H1 (cell line): ENCODE measurements at regions not wholly inside any gene's neighbourhood (a gene's known extent, or its start where the extent isn't known, plus 50 kb on each side); places are given as distances from the start of the nearest gene placed in this dataset.

ENCODE experiments used
- CTCF ChIA-PET: fragments of 300-600 bp; sonication (Branson Sonifier 250); formaldehyde crosslinking; loops from one replicate; lab custom pipeline; 2021; ENCODE audit not compliant: partially characterized antibody; lab: Charles Lee
- POLR2A ChIA-PET: fragments of 300-600 bp; sonication (Branson Sonifier 250); formaldehyde crosslinking; loops from one replicate; lab custom pipeline; 2021; ENCODE audit warnings: inconsistent platforms; ENCODE audit not compliant: partially characterized antibody; lab: Charles Lee
- DNase-seq, 2 experiments: peaks; one replicate each; pipeline versions ENCODE4 v3.0.0 to v3.0.0-alpha.2; 2010 to 2022; ENCODE audit warnings: low spot score in 2 of 2, low read depth in 1 of 2, mixed read lengths in 1 of 2
- FAIRE-seq: peaks from 2 replicates; lab custom pipeline; 2011; peaks lifted over from hg19 to GRCh38; lab: Jason Lieb, UNC
- H2AFZ ChIP-seq: 2 replicates; pipeline ENCODE4 v1.8.1; 2012; ENCODE audit warnings: low read length, inconsistent platforms
- H2AK5ac ChIP-seq: 2 replicates; pipeline ENCODE4 v1.6.1; 2013; ENCODE audit warnings: low read depth, low read length
- H2BK120ac ChIP-seq: replicated peaks from 2 replicates; pipeline ENCODE3; 2013; ENCODE audit warnings: low read depth, low read length, inconsistent platforms
- H2BK12ac ChIP-seq: 2 replicates; pipeline ENCODE4 v1.6.1; 2013; ENCODE audit warnings: low read depth, low read length
- H2BK15ac ChIP-seq: 2 replicates; pipeline ENCODE4 v1.6.1; 2013; ENCODE audit warnings: low read length
- H2BK20ac ChIP-seq: 2 replicates; pipeline ENCODE4 v1.6.1; 2013; ENCODE audit warnings: low read length
- H2BK5ac ChIP-seq: 2 replicates; pipeline ENCODE4 v1.6.1; 2013; ENCODE audit warnings: low read depth, low read length
- H3K14ac ChIP-seq: 2 replicates; pipeline ENCODE4 v1.6.1; 2013; ENCODE audit warnings: inconsistent platforms; ENCODE audit not compliant: insufficient read length
- H3K18ac ChIP-seq: 2 replicates; pipeline ENCODE4 v1.6.1; 2013; ENCODE audit warnings: low read length; ENCODE audit errors: extremely low read depth
- H3K23ac ChIP-seq: 2 replicates; pipeline ENCODE4 v1.6.1; 2013; ENCODE audit warnings: inconsistent platforms; ENCODE audit not compliant: insufficient read length
- H3K23me2 ChIP-seq: 2 replicates; pipeline ENCODE4 v1.6.1; 2013; ENCODE audit warnings: low read depth, low read length
- H3K27ac ChIP-seq: 2 replicates; pipeline ENCODE4 v1.6.1; 2011; ENCODE audit warnings: low read depth, low read length, inconsistent platforms
- H3K27me3 ChIP-seq, 4 experiments: replicated peaks in 1 of 4; 1 replicate in 1 of 4; 2 replicates in 3 of 4; pipeline versions ENCODE4 v1.6.1 to v1.8.1; 2011 to 2013; ENCODE audit warnings: low read length in 3 of 4, mild to moderate bottlenecking in 3 of 4, inconsistent platforms in 2 of 4, mixed read lengths in 2 of 4, moderate library complexity in 1 of 4; ENCODE audit not compliant: control insufficient read depth in 3 of 4, insufficient read depth in 3 of 4; ENCODE audit errors: extremely low read depth in 1 of 4
- H3K36me3 ChIP-seq, 4 experiments: 2 replicates each; pipeline versions ENCODE4 v1.6.1 to v1.8.1; 2011 to 2013; ENCODE audit warnings: mild to moderate bottlenecking in 4 of 4, low read length in 3 of 4, moderate library complexity in 2 of 4, control low read depth in 1 of 4, inconsistent platforms in 1 of 4; ENCODE audit not compliant: insufficient read depth in 4 of 4, control insufficient read depth in 2 of 4
- H3K4ac ChIP-seq: replicated peaks from 2 replicates; pipeline ENCODE3; 2013; ENCODE audit warnings: low read length, low read depth, mixed read lengths, inconsistent platforms; ENCODE audit not compliant: insufficient read length
- H3K4me1 ChIP-seq, 4 experiments: replicated peaks in 1 of 4; 1 replicate in 1 of 4; 2 replicates in 3 of 4; pipeline versions ENCODE4 v1.6.1 to v1.8.1; 2011 to 2013; ENCODE audit warnings: low read length in 3 of 4, inconsistent platforms in 2 of 4, mixed read lengths in 1 of 4; ENCODE audit not compliant: insufficient read depth in 4 of 4, control insufficient read depth in 3 of 4
- H3K4me2 ChIP-seq, 2 experiments: 2 replicates each; pipeline versions ENCODE4 v1.6.1 to v1.8.1; 2011 to 2013; ENCODE audit warnings: low read depth in 2 of 2, low read length in 2 of 2, control low read depth in 1 of 2, inconsistent platforms in 1 of 2, mild to moderate bottlenecking in 1 of 2; ENCODE audit not compliant: insufficient read depth in 1 of 2
- H3K4me3 ChIP-seq, 4 experiments: fragments of 200-600, 300-600 bp in 1 of 4; sonication (generic), shearing (Covaris generic), sonication (Bioruptor Twin) in 1 of 4; 2 replicates each; pipeline versions ENCODE4 v1.5.1 to v1.8.1; 2011 to 2016; ENCODE audit warnings: low read length in 4 of 4, low read depth in 3 of 4, control low read depth in 2 of 4, inconsistent platforms in 2 of 4, mild to moderate bottlenecking in 2 of 4, mixed read lengths in 1 of 4, moderate library complexity in 1 of 4; ENCODE audit not compliant: insufficient read depth in 2 of 4; ENCODE audit errors: extremely low read depth in 1 of 4
- H3K56ac ChIP-seq: replicated peaks from 2 replicates; pipeline ENCODE3; 2013; ENCODE audit warnings: low read depth, mild to moderate bottlenecking, mixed read lengths, low read length, inconsistent platforms; ENCODE audit not compliant: insufficient read length
- H3K79me1 ChIP-seq: 2 replicates; pipeline ENCODE4 v1.6.1; 2013; ENCODE audit warnings: low read depth, low read length, control low read depth
- H3K79me2 ChIP-seq, 2 experiments: 2 replicates each; pipeline versions ENCODE4 v1.6.1 to v1.8.1; 2012 to 2013; ENCODE audit warnings: low read length in 2 of 2, mild to moderate bottlenecking in 2 of 2, inconsistent platforms in 1 of 2; ENCODE audit not compliant: insufficient read depth in 2 of 2, control insufficient read depth in 1 of 2
- H3K9ac ChIP-seq, 4 experiments: replicated peaks in 1 of 4; 1 replicate in 1 of 4; 2 replicates in 3 of 4; pipeline versions ENCODE4 v1.6.1 to v1.8.1; 2011 to 2013; ENCODE audit warnings: low read depth in 3 of 4, low read length in 3 of 4, control low read depth in 2 of 4, mild to moderate bottlenecking in 2 of 4, moderate library complexity in 2 of 4, inconsistent platforms in 1 of 4; ENCODE audit errors: extremely low read depth in 1 of 4
- H3K9me3 ChIP-seq, 2 experiments: 2 replicates each; pipeline versions ENCODE4 v1.6.1 to v1.8.1; 2012 to 2013; ENCODE audit warnings: mild to moderate bottlenecking in 2 of 2, moderate library complexity in 2 of 2, control low read depth in 1 of 2, inconsistent platforms in 1 of 2, low read depth in 1 of 2, low read length in 1 of 2, mixed read lengths in 1 of 2; ENCODE audit not compliant: insufficient read depth in 2 of 2
- H4K20me1 ChIP-seq, 2 experiments: replicated peaks in 1 of 2; 2 replicates each; pipeline versions ENCODE3 to v1.8.1; 2011 to 2013; ENCODE audit warnings: inconsistent platforms in 2 of 2, low read length in 2 of 2, mild to moderate bottlenecking in 1 of 2; ENCODE audit not compliant: insufficient read depth in 2 of 2, control insufficient read depth in 1 of 2
- H4K5ac ChIP-seq: 2 replicates; pipeline ENCODE4 v1.6.1; 2013; ENCODE audit warnings: low read length, low read depth, mixed read lengths, inconsistent platforms; ENCODE audit not compliant: insufficient read length
- H4K8ac ChIP-seq: 2 replicates; pipeline ENCODE4 v1.8.0; 2013; ENCODE audit warnings: mild to moderate bottlenecking, moderate library complexity, low read length, inconsistent platforms; ENCODE audit not compliant: insufficient read depth; ENCODE audit errors: extremely low read depth
- H4K91ac ChIP-seq: replicated peaks from 2 replicates; pipeline ENCODE3; 2013; ENCODE audit warnings: low read length, mixed read lengths, inconsistent platforms; ENCODE audit not compliant: insufficient read length
- JUND ChIP-seq: IDR thresholded peaks from 2 replicates; pipeline ENCODE4 v1.6.1; 2011; ENCODE audit warnings: mild to moderate bottlenecking, improper control_type of control experiment, low read length
- POU5F1 ChIP-seq: IDR thresholded peaks from 2 replicates; pipeline ENCODE4 v1.6.1; 2011; ENCODE audit warnings: low read depth, mild to moderate bottlenecking, low read length, moderate library complexity
- RNF2 ChIP-seq: fragments of 200-900, 300-1000 bp; sonication (generic); IDR thresholded peaks from 2 replicates; pipeline ENCODE4 v1.7.1; 2016; ENCODE audit warnings: borderline replicate concordance, low read depth, mild to moderate bottlenecking, antibody characterized with exemption, low read length; ENCODE audit not compliant: poor library complexity, severe bottlenecking; ENCODE audit errors: missing control alignments
- SIN3A ChIP-seq, 2 experiments: IDR thresholded peaks in 1 of 2; conservative IDR thresholded peaks in 1 of 2; 2 replicates each; pipeline ENCODE4 v1.6.1; 2011 to 2012; ENCODE audit warnings: low read length in 2 of 2, improper control_type of control experiment in 1 of 2, low read depth in 1 of 2, mild to moderate bottlenecking in 1 of 2
- TAF1 ChIP-seq: IDR thresholded peaks from 2 replicates; pipeline ENCODE4 v1.6.1; 2011; ENCODE audit warnings: mild to moderate bottlenecking, low read depth, low read length
- WGBS, 2 experiments: shearing (Covaris generic) in 1 of 2; methylation state at CpG; one replicate each; pipeline versions ENCODE4 v1.1.6 to v1.1.7; 2013 to 2015; ENCODE audit warnings: low lambda C conversion rate in 2 of 2, mixed read lengths in 2 of 2, inconsistent platforms in 1 of 2, low coverage in 1 of 2, missing lambda C conversion rate in 1 of 2; ENCODE audit not compliant: insufficient replicate concordance in 2 of 2, insufficient coverage in 1 of 2, insufficient read length in 1 of 2; ENCODE audit errors: extremely low coverage in 1 of 2, missing lambda C conversion rate in 1 of 2; 5-methylcytosine and 5-hydroxymethylcytosine counted together

GRCh38 chr3:153830552-153830951 lies 290.6 kb upstream of the ARHGEF26 start:
- ChIA-PET POLR2A (no interaction called here), CTCF (interaction anchor here (1.3 kb wide), 1 partner anchor 28 kb away, joined by 3 read pairs; no protein-coding TSS in a partner anchor)
- H2BK5ac ChIP-seq, result no peak overlapping the region
- no peak overlapping the region for H3K14ac ChIP-seq
- H2AFZ ChIP-seq, result no peak overlapping the region
- FAIRE-seq (no peak), DNase-seq (no peak)
- no peak overlapping the region for H4K5ac ChIP-seq
- no peaks in the 10 kb centered on the region for H3K27me3 ChIP-seq
- no peak overlapping the region for H3K4me2 ChIP-seq
- H3K4me1 ChIP-seq, result no peaks in the 10 kb centered on the region
- H3K56ac ChIP-seq, result no peak overlapping the region
- no peak overlapping the region for H3K18ac ChIP-seq
- TF ChIP-seq POU5F1, result no peak
- TF ChIP-seq RNF2, result no peak
- no peak for TF ChIP-seq TAF1
- no peak for TF ChIP-seq JUND
- no peak for TF ChIP-seq SIN3A (conservative IDR thresholded peaks at IDR 0.05 in 1 of 2, IDR thresholded peaks at IDR 0.05 in 1 of 2; ENCODE audit: low read depth in 1 of 2, low read length in 2 of 2)
- no peaks in the 10 kb centered on the region for H3K79me1 ChIP-seq
- H3K4ac ChIP-seq, result no peak overlapping the region
- no peaks in the 10 kb centered on the region for H4K20me1 ChIP-seq
- no peak overlapping the region for H3K23ac ChIP-seq
- H3K9ac ChIP-seq, result no peak overlapping the region
- H3K36me3 ChIP-seq, result no peaks in the 10 kb centered on the region
- no peak overlapping the region for H2BK15ac ChIP-seq
- 100% methylated on average over 1 of the region's 1 CpG; no CpG with 5 or more reads in 1 of the 2 experiments for WGBS, 2 experiments
- H4K91ac ChIP-seq, result no peak overlapping the region
- no peak overlapping the region for H4K8ac ChIP-seq
- no peaks in the 10 kb centered on the region for H3K79me2 ChIP-seq
- H3K4me3 ChIP-seq, result no peak overlapping the region
- no peak overlapping the region for H3K27ac ChIP-seq
- H3K9me3 ChIP-seq, result no peaks in the 10 kb centered on the region
- H2AK5ac ChIP-seq, result no peak overlapping the region
- H2BK120ac ChIP-seq, result no peak overlapping the region
- no peak overlapping the region for H2BK20ac ChIP-seq
- no peak overlapping the region for H2BK12ac ChIP-seq
- no peaks in the 10 kb centered on the region for H3K23me2 ChIP-seq
